Panc1 (cell line): ENCODE measurements at regions not wholly inside any gene's neighbourhood (a gene's known extent, or its start where the extent isn't known, plus 50 kb on each side); places are given as distances from the start of the nearest gene placed in this dataset.

Source experiments
- CTCF ChIP-seq: fragments of 450-650 bp; IDR thresholded peaks from 2 replicates; pipeline ENCODE4 v1.5.1; 2017; ENCODE audit warnings: mild to moderate bottlenecking
- POLR2AphosphoS5 ChIP-seq: IDR thresholded peaks from 2 replicates; pipeline ENCODE4 v1.6.1; 2012; ENCODE audit warnings: mild to moderate bottlenecking, low read depth, low read length, moderate library complexity
- TCF7L2 ChIP-seq: IDR thresholded peaks from 2 replicates; pipeline ENCODE4 v1.6.1; 2011; ENCODE audit warnings: mild to moderate bottlenecking, low read depth, low read length, inconsistent platforms
- TF ChIP-seq, protein P1 (sequence below), 2 experiments: IDR thresholded peaks; 2 replicates each; pipeline ENCODE4 v1.6.1; 2011 to 2012; ENCODE audit warnings: low read depth in 2 of 2, control low read depth in 1 of 2, low read length in 1 of 2, mild to moderate bottlenecking in 1 of 2, moderate library complexity in 1 of 2; ENCODE audit not compliant: insufficient read depth in 1 of 2

- no peak for TF ChIP-seq CTCF
- TF ChIP-seq, protein P1, sequence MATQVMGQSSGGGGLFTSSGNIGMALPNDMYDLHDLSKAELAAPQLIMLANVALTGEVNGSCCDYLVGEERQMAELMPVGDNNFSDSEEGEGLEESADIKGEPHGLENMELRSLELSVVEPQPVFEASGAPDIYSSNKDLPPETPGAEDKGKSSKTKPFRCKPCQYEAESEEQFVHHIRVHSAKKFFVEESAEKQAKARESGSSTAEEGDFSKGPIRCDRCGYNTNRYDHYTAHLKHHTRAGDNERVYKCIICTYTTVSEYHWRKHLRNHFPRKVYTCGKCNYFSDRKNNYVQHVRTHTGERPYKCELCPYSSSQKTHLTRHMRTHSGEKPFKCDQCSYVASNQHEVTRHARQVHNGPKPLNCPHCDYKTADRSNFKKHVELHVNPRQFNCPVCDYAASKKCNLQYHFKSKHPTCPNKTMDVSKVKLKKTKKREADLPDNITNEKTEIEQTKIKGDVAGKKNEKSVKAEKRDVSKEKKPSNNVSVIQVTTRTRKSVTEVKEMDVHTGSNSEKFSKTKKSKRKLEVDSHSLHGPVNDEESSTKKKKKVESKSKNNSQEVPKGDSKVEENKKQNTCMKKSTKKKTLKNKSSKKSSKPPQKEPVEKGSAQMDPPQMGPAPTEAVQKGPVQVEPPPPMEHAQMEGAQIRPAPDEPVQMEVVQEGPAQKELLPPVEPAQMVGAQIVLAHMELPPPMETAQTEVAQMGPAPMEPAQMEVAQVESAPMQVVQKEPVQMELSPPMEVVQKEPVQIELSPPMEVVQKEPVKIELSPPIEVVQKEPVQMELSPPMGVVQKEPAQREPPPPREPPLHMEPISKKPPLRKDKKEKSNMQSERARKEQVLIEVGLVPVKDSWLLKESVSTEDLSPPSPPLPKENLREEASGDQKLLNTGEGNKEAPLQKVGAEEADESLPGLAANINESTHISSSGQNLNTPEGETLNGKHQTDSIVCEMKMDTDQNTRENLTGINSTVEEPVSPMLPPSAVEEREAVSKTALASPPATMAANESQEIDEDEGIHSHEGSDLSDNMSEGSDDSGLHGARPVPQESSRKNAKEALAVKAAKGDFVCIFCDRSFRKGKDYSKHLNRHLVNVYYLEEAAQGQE (IDR thresholded peaks at IDR 0.05; ENCODE audit: insufficient read depth in 1 of 2, low read depth in 2 of 2, low read length in 1 of 2) = no peak
- TF ChIP-seq TCF7L2 = no peak
- TF ChIP-seq POLR2AphosphoS5 = no peak
Observed at GRCh38 chr21:30033441-30033840, 93.6 kb upstream of the GRIK1 start.
